Uterus (tissue), 3 donors: ENCODE measurements at regions not wholly inside any gene's neighbourhood (a gene's known extent, or its start where the extent isn't known, plus 50 kb on each side); places are given as distances from the start of the nearest gene placed in this dataset.

Source experiments
- DNase-seq, 2 donors: peaks; one replicate each; pipeline ENCODE4 v3.0.0-alpha.2; 2019 to 2020
- H3K27ac ChIP-seq, 2 donors: fragments of 200-600 bp; sonication (generic); 1 replicate in 1 of 2; 2 replicates in 1 of 2; pipeline ENCODE4 v1.5.1; 2016 to 2018
- H3K27me3 ChIP-seq, 2 donors: fragments of 200-600 bp; sonication (generic); one replicate each; pipeline ENCODE4 v1.5.1; 2018 to 2019; ENCODE audit warnings: control low read depth in 1 of 2
- H3K36me3 ChIP-seq, 2 donors: fragments of 200-600 bp; sonication (generic); one replicate each; pipeline ENCODE4 v1.5.1; 2019; ENCODE audit warnings: control low read depth in 1 of 2
- H3K4me1 ChIP-seq, 2 donors: fragments of 200-600 bp; sonication (generic); one replicate each; pipeline ENCODE4 v1.5.1; 2018 to 2019; ENCODE audit warnings: control low read depth in 1 of 2
- H3K4me3 ChIP-seq, 2 donors: fragments of 200-600 bp; sonication (generic); 1 replicate in 1 of 2; 2 replicates in 1 of 2; pipeline ENCODE4 v1.5.1; 2018 to 2019; ENCODE audit warnings: mild to moderate bottlenecking in 1 of 2
- H3K9me3 ChIP-seq, 2 donors: fragments of 200-600 bp; sonication (generic); one replicate each; pipeline ENCODE4 v1.5.1; 2019; ENCODE audit warnings: control low read depth in 1 of 2
- CTCF ChIP-seq, 4 experiments: fragments of 200-600 bp in 2 of 4; fragments of 450-650 bp in 2 of 4; sonication (generic) in 2 of 4; IDR thresholded peaks; one replicate each; pipeline ENCODE4 v1.5.1; 2016 to 2019; ENCODE audit warnings: antibody characterized with exemption in 4 of 4, mild to moderate bottlenecking in 2 of 4, moderate library complexity in 1 of 4
- POLR2A ChIP-seq, 2 donors: fragments of 450-650 bp; IDR thresholded peaks; one replicate each; pipeline ENCODE4 v1.6.1; 2016; ENCODE audit warnings: antibody characterized with exemption in 2 of 2, mild to moderate bottlenecking in 1 of 2, moderate library complexity in 1 of 2
- intact Hi-C: fragments of 100-400 bp; cut with DNase I; formaldehyde crosslinking; loops from one replicate; pipeline ENCODE4 v1.15.1; 2023; ENCODE audit warnings: low total_unique reads
- donor health status: DM: yes; HTN: yes; CAD: no.

DNA sequence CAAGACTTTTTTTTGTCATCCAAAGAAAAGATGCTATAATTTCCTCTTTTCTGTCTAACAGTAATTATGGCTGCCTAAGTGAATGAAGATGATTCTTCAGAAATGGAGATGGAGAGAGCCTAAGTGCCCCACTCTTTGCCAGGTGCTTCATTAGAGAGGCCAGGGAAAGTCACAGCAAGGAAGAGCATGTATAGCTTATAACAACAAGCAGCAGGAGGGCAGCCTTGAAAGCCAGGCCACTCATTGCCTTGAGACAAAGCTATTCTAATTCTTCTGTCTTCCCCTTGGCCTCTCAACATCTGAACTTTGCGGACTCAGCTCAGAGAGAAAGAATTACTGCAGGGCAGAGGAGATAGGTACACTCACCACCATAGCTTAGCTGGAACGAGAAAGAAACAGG is 112.0 kb upstream of the ZNF366 start:
- intact Hi-C loops, result loop anchor here (10.0 kb wide), 1 partner anchor 196 kb away; the partner anchor contains the start of gene TNPO1
- H3K27me3 ChIP-seq, result no peaks in the 10 kb centered on the region
- no peaks in the 10 kb centered on the region for H3K9me3 ChIP-seq
- no peak overlapping the region for H3K4me3 ChIP-seq
- no peak overlapping the region for H3K27ac ChIP-seq
- no peaks in the 10 kb centered on the region for H3K4me1 ChIP-seq
- no peak for TF ChIP-seq POLR2A (IDR thresholded peaks at IDR 0.05)
- no peak for TF ChIP-seq CTCF (IDR thresholded peaks at IDR 0.05)
- DNase-seq, result no peak
- no peaks in the 10 kb centered on the region for H3K36me3 ChIP-seq

- intact Hi-C loops, result loop anchor here (10.0 kb wide), 1 partner anchor 196 kb away; the partner anchor contains the start of gene TNPO1
- H3K4me1 ChIP-seq, result no peaks in the 10 kb centered on the region
- no peaks in the 10 kb centered on the region for H3K27me3 ChIP-seq
- no peak for TF ChIP-seq CTCF (IDR thresholded peaks at IDR 0.05)
- TF ChIP-seq POLR2A (IDR thresholded peaks at IDR 0.05), result no peak
- no peaks in the 10 kb centered on the region for H3K36me3 ChIP-seq
- H3K27ac ChIP-seq, result no peak overlapping the region
- DNase-seq, result no peak
- H3K4me3 ChIP-seq, result no peak overlapping the region
- H3K9me3 ChIP-seq, result no peaks in the 10 kb centered on the region
These were observed 111.5 kb upstream of the ZNF366 start for GRCh38 chr5:72618708-72619107.

GRCh38 chr5:72615061-72615460 is 107.9 kb upstream of the ZNF366 start:
- Histone ChIP-seq H3K4me3 (no peak overlapping the region), H3K27ac (no peak overlapping the region), H3K4me1 (peaks cover 0 to 6% of the 10 kb centered on the region in 2 donors), H3K36me3 (no peaks in the 10 kb centered on the region), H3K9me3 (no peaks in the 10 kb centered on the region), H3K27me3 (no peaks in the 10 kb centered on the region)
- no peak for TF ChIP-seq POLR2A (IDR thresholded peaks at IDR 0.05)
- TF ChIP-seq CTCF (IDR thresholded peaks at IDR 0.05), result no peak
- no peak for DNase-seq
- intact Hi-C loops, result loop anchor here (10.0 kb wide), 1 partner anchor 200 kb away; the partner anchor contains the start of gene TNPO1

- no peak for TF ChIP-seq POLR2A (IDR thresholded peaks at IDR 0.05)
- no peak for TF ChIP-seq CTCF (IDR thresholded peaks at IDR 0.05)
- intact Hi-C loops, result loop anchor here (10.0 kb wide), 1 partner anchor 201 kb away; the partner anchor contains the start of gene TNPO1
These were observed 106.3 kb upstream of the ZNF366 start for GRCh38 chr5:72613515-72613914.

DNA sequence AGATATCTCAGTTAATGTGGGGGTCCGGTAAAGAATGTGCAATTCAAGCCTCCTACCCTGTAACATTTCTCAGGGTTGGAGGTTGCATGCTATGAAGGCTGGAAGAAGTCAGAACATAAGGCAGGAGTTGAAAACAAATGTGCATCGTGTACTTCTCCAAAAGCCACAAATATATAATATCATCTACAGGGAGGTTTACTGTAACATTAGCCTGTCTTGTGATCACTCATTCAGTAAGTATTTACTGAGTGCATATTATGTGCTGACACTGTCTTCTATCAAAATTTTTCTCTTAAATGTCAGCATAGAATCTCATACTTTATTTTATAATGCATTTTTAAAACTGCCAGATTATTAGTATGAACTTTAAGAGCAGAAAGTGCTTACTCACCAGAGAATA is 105.6 kb upstream of the ZNF366 start:
- intact Hi-C loops, result loop anchor here (10.0 kb wide), 1 partner anchor 202 kb away; the partner anchor contains the start of gene TNPO1
- no peaks in the 10 kb centered on the region for H3K36me3 ChIP-seq
- DNase-seq, result no peak
- no peak overlapping the region for H3K27ac ChIP-seq
- no peaks in the 10 kb centered on the region for H3K9me3 ChIP-seq
- no peak overlapping the region for H3K4me3 ChIP-seq
- peaks cover 0 to 6% of the 10 kb centered on the region in 2 donors for H3K4me1 ChIP-seq
- no peaks in the 10 kb centered on the region for H3K27me3 ChIP-seq
- TF ChIP-seq POLR2A (IDR thresholded peaks at IDR 0.05) (no peak), CTCF (IDR thresholded peaks at IDR 0.05) (no peak)

More at GRCh38 chr5:72613515-72613914, 106.3 kb upstream of the ZNF366 start:
- no peak for DNase-seq
- Histone ChIP-seq H3K9me3 (no peaks in the 10 kb centered on the region), H3K4me1 (peaks cover 0 to 6% of the 10 kb centered on the region in 2 donors), H3K4me3 (no peak overlapping the region), H3K27me3 (no peaks in the 10 kb centered on the region), H3K27ac (no peak overlapping the region), H3K36me3 (no peaks in the 10 kb centered on the region)
